ENCODE measurements at regions not wholly inside any gene's neighbourhood (a gene's known extent, or its start where the extent isn't known, plus 50 kb on each side); places are given as distances from the start of the nearest gene placed in this dataset.

DNA sequence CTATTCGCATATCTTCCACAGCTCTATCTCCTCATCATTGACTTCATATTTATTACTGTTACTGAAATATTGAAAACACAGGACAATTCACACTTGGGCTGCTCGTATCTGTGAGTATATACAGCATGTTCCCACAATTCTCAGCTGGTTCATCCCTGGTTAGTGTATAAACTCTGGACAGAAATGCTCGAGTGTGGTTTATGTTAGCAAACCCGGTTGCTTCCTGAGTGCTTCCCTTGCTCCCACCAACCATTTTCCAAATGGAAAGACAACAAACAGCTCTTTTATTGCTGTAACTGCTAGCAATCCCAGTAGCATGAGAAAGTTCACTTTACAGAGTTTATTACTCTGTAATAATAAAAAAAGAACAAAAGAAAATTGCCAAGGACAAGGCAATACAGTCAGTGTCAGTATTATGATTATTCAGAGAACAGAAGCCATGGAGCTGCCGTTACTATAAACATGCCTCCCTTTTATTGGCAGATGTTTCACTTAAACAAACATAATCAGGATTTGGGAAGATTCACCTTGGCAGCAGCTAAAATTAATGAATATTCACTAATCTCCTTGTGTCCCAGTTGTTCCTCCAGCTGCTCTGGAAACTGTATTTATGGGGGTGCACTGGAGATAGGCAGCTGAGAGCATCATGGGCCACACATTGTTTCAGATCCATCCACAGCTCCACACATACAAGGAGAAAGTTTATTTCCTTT, 134.1 kb upstream of the GUCY1A1 start:
- TF ChIP-seq, protein P1, sequence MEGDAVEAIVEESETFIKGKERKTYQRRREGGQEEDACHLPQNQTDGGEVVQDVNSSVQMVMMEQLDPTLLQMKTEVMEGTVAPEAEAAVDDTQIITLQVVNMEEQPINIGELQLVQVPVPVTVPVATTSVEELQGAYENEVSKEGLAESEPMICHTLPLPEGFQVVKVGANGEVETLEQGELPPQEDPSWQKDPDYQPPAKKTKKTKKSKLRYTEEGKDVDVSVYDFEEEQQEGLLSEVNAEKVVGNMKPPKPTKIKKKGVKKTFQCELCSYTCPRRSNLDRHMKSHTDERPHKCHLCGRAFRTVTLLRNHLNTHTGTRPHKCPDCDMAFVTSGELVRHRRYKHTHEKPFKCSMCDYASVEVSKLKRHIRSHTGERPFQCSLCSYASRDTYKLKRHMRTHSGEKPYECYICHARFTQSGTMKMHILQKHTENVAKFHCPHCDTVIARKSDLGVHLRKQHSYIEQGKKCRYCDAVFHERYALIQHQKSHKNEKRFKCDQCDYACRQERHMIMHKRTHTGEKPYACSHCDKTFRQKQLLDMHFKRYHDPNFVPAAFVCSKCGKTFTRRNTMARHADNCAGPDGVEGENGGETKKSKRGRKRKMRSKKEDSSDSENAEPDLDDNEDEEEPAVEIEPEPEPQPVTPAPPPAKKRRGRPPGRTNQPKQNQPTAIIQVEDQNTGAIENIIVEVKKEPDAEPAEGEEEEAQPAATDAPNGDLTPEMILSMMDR (IDR thresholded peaks at IDR 0.05): no peak
- TF ChIP-seq POLR2A (IDR thresholded peaks at IDR 0.05): no peak
